Bronchial epithelial cell (primary cell): ENCODE measurements at regions not wholly inside any gene's neighbourhood (a gene's known extent, or its start where the extent isn't known, plus 50 kb on each side); places are given as distances from the start of the nearest gene placed in this dataset.

Source experiments
- DNase-seq: peaks from one replicate; pipeline ENCODE4 v3.0.0-alpha.2; 2010; ENCODE audit warnings: low read depth
- FAIRE-seq: peaks from 2 replicates; lab custom pipeline; 2011; peaks lifted over from hg19 to GRCh38; lab: Jason Lieb, UNC
- H3K27me3 ChIP-seq: 2 replicates; pipeline ENCODE4 v1.5.1; 2011; ENCODE audit warnings: low read length; ENCODE audit not compliant: control insufficient read depth, insufficient read depth
- H3K36me3 ChIP-seq: 2 replicates; pipeline ENCODE4 v1.5.1; 2011; ENCODE audit warnings: low read length; ENCODE audit not compliant: control insufficient read depth, insufficient read depth
- H3K4me3 ChIP-seq: 2 replicates; pipeline ENCODE4 v1.5.1; 2011; ENCODE audit warnings: mild to moderate bottlenecking, low read depth, low read length, control low read depth
- CTCF ChIP-seq: IDR thresholded peaks from 2 replicates; pipeline ENCODE4 v1.5.1; 2011; ENCODE audit warnings: mild to moderate bottlenecking, moderate library complexity, low read length, control low read depth, inconsistent platforms; ENCODE audit not compliant: insufficient read depth, severe bottlenecking

DNA sequence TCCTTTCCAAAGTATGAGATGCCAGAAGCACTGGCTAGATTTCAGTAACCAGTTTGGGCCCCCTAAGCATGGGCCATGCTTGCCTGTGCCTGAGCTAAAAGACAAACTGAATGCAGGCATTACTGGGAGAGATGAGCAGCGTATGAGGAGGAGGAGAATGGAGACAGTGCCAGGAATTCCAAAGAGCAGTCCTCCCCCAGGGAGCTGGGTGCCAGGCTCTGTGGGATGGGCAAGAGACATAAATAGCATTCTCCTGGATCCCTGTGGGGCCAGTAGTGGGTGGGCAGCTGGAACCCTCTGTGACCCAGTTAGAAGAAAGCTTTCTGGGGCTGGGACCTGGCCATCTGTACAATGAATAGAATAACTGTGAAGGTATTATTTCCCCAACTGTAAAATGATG is 235.6 kb downstream of the KCNA4 start:
- H3K4me3 ChIP-seq = no peak overlapping the region
- no peaks in the 10 kb centered on the region for H3K36me3 ChIP-seq
- TF ChIP-seq CTCF = no peak
- no peaks in the 10 kb centered on the region for H3K27me3 ChIP-seq
- no peak for DNase-seq
- no peak for FAIRE-seq

DNA sequence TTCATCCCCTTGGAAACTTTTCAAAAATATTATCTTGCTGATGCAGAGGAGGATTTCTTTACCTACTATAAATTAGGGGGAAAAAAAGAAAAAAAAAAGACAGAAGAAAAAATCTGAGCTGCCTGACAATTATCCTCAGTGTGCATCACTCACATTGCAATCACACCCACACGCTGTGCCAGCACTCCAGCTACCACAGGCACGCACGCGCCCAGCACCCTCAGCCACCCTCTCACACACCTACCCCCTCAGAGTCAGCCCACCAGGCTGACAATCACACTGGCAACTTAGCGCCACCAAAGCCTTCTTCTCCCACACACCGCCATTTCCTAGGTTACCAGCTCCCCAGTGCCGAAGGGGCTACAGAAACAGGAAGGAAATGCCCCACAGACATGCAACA is 236.1 kb downstream of the KCNA4 start:
- FAIRE-seq = no peak
- no peak overlapping the region for H3K4me3 ChIP-seq
- TF ChIP-seq CTCF = no peak
- no peaks in the 10 kb centered on the region for H3K36me3 ChIP-seq
- no peak for DNase-seq
- H3K27me3 ChIP-seq = no peaks in the 10 kb centered on the region

DNA sequence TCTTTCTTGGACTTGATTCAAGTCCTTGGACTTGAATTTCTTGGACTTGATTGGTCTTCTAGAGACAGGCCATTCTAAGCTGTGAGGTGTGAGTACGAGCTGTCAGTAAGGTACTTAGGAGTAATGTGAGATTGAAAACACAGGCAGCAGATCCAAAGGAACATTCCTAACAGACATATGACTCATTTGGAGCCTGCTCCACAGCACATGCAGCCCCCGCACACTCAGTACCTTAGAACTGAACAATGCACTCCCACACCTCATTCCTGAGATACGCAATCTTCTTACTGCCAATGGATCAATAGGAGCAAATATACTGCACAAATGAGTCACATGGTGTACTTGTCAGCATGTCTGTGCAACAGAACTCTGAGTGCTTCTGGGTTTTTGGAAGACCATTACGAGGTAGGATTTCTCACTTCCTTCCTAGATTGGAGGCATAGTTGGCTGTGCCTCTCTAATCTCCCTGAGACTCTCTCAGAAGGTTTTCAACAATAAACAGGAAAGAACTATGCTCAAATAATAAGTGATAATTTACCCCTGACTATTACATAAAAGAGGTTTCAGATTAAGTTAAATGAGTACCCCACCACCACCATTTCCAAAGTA is 243.1 kb downstream of the KCNA4 start:
- FAIRE-seq (peak; percentile 23), DNase-seq (peak; percentile 99)
- Histone ChIP-seq H3K36me3 (no peaks in the 10 kb centered on the region), H3K27me3 (no peaks in the 10 kb centered on the region), H3K4me3 (no peak overlapping the region)
- no peak for TF ChIP-seq CTCF

DNA sequence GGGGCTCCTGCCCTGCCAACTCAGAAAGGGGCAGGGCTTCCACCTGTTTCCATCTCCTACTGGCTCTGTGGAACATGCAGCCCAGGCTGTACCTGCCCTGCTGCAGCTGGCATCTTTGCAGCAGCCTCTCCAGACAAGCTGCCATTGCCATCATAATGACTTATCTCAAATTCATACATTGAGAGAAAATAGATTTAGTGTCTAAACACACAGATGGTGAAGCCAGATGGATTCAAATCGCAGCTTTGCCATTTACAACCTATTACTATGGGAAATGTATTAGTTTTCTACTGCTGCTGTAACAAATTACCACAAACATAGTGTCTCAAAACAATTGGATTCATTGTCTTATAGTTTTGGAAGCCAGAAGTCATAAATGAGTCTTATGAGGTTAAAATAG is 260.0 kb downstream of the KCNA4 start:
- H3K27me3 ChIP-seq = no peaks in the 10 kb centered on the region
- FAIRE-seq = no peak
- no peak overlapping the region for H3K4me3 ChIP-seq
- H3K36me3 ChIP-seq = no peaks in the 10 kb centered on the region
- DNase-seq = no peak
- TF ChIP-seq CTCF = no peak

DNA sequence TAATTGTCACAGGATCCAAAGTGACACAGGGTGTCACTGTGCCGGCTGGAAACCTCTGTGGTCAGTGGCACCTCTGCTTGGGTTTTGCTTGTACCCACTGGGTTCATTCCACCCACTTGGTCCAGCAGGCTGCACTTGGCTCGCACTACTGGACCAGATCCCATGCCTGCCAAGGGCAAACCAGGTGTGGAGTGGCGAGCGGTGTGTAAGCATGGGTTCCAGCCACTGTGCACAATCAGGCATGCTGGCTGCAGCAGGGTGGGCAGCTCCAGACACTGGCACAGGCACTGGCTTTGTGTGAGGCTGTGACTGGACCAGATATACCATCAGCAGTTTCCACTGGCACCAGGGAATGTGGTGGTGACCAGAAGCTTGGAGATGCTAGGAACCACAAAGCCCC is 261.4 kb downstream of the KCNA4 start:
- no peak overlapping the region for H3K4me3 ChIP-seq
- H3K27me3 ChIP-seq = no peaks in the 10 kb centered on the region
- FAIRE-seq = no peak
- TF ChIP-seq CTCF = no peak
- no peaks in the 10 kb centered on the region for H3K36me3 ChIP-seq
- no peak for DNase-seq

GRCh38 chr11:29751618-29752017 is 265.2 kb downstream of the KCNA4 start:
- Histone ChIP-seq H3K36me3 (no peaks in the 10 kb centered on the region), H3K4me3 (no peak overlapping the region), H3K27me3 (no peaks in the 10 kb centered on the region)
- DNase-seq (peak; percentile 93), FAIRE-seq (no peak)
- TF ChIP-seq CTCF = no peak
